H1 (cell line): ENCODE measurements at regions not wholly inside any gene's neighbourhood (a gene's known extent, or its start where the extent isn't known, plus 50 kb on each side); places are given as distances from the start of the nearest gene placed in this dataset.

Experiments
- CTCF ChIA-PET: fragments of 300-600 bp; sonication (Branson Sonifier 250); formaldehyde crosslinking; loops from one replicate; lab custom pipeline; 2021; ENCODE audit not compliant: partially characterized antibody; lab: Charles Lee
- POLR2A ChIA-PET: fragments of 300-600 bp; sonication (Branson Sonifier 250); formaldehyde crosslinking; loops from one replicate; lab custom pipeline; 2021; ENCODE audit warnings: inconsistent platforms; ENCODE audit not compliant: partially characterized antibody; lab: Charles Lee
- DNase-seq, 2 experiments: peaks; one replicate each; pipeline versions ENCODE4 v3.0.0 to v3.0.0-alpha.2; 2010 to 2022; ENCODE audit warnings: low spot score in 2 of 2, low read depth in 1 of 2, mixed read lengths in 1 of 2
- FAIRE-seq: peaks from 2 replicates; lab custom pipeline; 2011; peaks lifted over from hg19 to GRCh38; lab: Jason Lieb, UNC
- H2AFZ ChIP-seq: 2 replicates; pipeline ENCODE4 v1.8.1; 2012; ENCODE audit warnings: low read length, inconsistent platforms
- H2AK5ac ChIP-seq: 2 replicates; pipeline ENCODE4 v1.6.1; 2013; ENCODE audit warnings: low read depth, low read length
- H2BK120ac ChIP-seq: replicated peaks from 2 replicates; pipeline ENCODE3; 2013; ENCODE audit warnings: low read depth, low read length, inconsistent platforms
- H2BK12ac ChIP-seq: 2 replicates; pipeline ENCODE4 v1.6.1; 2013; ENCODE audit warnings: low read depth, low read length
- H2BK15ac ChIP-seq: 2 replicates; pipeline ENCODE4 v1.6.1; 2013; ENCODE audit warnings: low read length
- H2BK20ac ChIP-seq: 2 replicates; pipeline ENCODE4 v1.6.1; 2013; ENCODE audit warnings: low read length
- H2BK5ac ChIP-seq: 2 replicates; pipeline ENCODE4 v1.6.1; 2013; ENCODE audit warnings: low read depth, low read length
- H3K14ac ChIP-seq: 2 replicates; pipeline ENCODE4 v1.6.1; 2013; ENCODE audit warnings: inconsistent platforms; ENCODE audit not compliant: insufficient read length
- H3K18ac ChIP-seq: 2 replicates; pipeline ENCODE4 v1.6.1; 2013; ENCODE audit warnings: low read length; ENCODE audit errors: extremely low read depth
- H3K23ac ChIP-seq: 2 replicates; pipeline ENCODE4 v1.6.1; 2013; ENCODE audit warnings: inconsistent platforms; ENCODE audit not compliant: insufficient read length
- H3K23me2 ChIP-seq: 2 replicates; pipeline ENCODE4 v1.6.1; 2013; ENCODE audit warnings: low read depth, low read length
- H3K27ac ChIP-seq: 2 replicates; pipeline ENCODE4 v1.6.1; 2011; ENCODE audit warnings: low read depth, low read length, inconsistent platforms
- H3K27me3 ChIP-seq, 4 experiments: replicated peaks in 1 of 4; 1 replicate in 1 of 4; 2 replicates in 3 of 4; pipeline versions ENCODE4 v1.6.1 to v1.8.1; 2011 to 2013; ENCODE audit warnings: low read length in 3 of 4, mild to moderate bottlenecking in 3 of 4, inconsistent platforms in 2 of 4, mixed read lengths in 2 of 4, moderate library complexity in 1 of 4; ENCODE audit not compliant: control insufficient read depth in 3 of 4, insufficient read depth in 3 of 4; ENCODE audit errors: extremely low read depth in 1 of 4
- H3K36me3 ChIP-seq, 4 experiments: 2 replicates each; pipeline versions ENCODE4 v1.6.1 to v1.8.1; 2011 to 2013; ENCODE audit warnings: mild to moderate bottlenecking in 4 of 4, low read length in 3 of 4, moderate library complexity in 2 of 4, control low read depth in 1 of 4, inconsistent platforms in 1 of 4; ENCODE audit not compliant: insufficient read depth in 4 of 4, control insufficient read depth in 2 of 4
- H3K4ac ChIP-seq: replicated peaks from 2 replicates; pipeline ENCODE3; 2013; ENCODE audit warnings: low read length, low read depth, mixed read lengths, inconsistent platforms; ENCODE audit not compliant: insufficient read length
- H3K4me1 ChIP-seq, 4 experiments: replicated peaks in 1 of 4; 1 replicate in 1 of 4; 2 replicates in 3 of 4; pipeline versions ENCODE4 v1.6.1 to v1.8.1; 2011 to 2013; ENCODE audit warnings: low read length in 3 of 4, inconsistent platforms in 2 of 4, mixed read lengths in 1 of 4; ENCODE audit not compliant: insufficient read depth in 4 of 4, control insufficient read depth in 3 of 4
- H3K4me2 ChIP-seq, 2 experiments: 2 replicates each; pipeline versions ENCODE4 v1.6.1 to v1.8.1; 2011 to 2013; ENCODE audit warnings: low read depth in 2 of 2, low read length in 2 of 2, control low read depth in 1 of 2, inconsistent platforms in 1 of 2, mild to moderate bottlenecking in 1 of 2; ENCODE audit not compliant: insufficient read depth in 1 of 2
- H3K4me3 ChIP-seq, 4 experiments: fragments of 200-600, 300-600 bp in 1 of 4; sonication (generic), shearing (Covaris generic), sonication (Bioruptor Twin) in 1 of 4; 2 replicates each; pipeline versions ENCODE4 v1.5.1 to v1.8.1; 2011 to 2016; ENCODE audit warnings: low read length in 4 of 4, low read depth in 3 of 4, control low read depth in 2 of 4, inconsistent platforms in 2 of 4, mild to moderate bottlenecking in 2 of 4, mixed read lengths in 1 of 4, moderate library complexity in 1 of 4; ENCODE audit not compliant: insufficient read depth in 2 of 4; ENCODE audit errors: extremely low read depth in 1 of 4
- H3K56ac ChIP-seq: replicated peaks from 2 replicates; pipeline ENCODE3; 2013; ENCODE audit warnings: low read depth, mild to moderate bottlenecking, mixed read lengths, low read length, inconsistent platforms; ENCODE audit not compliant: insufficient read length
- H3K79me1 ChIP-seq: 2 replicates; pipeline ENCODE4 v1.6.1; 2013; ENCODE audit warnings: low read depth, low read length, control low read depth
- H3K79me2 ChIP-seq, 2 experiments: 2 replicates each; pipeline versions ENCODE4 v1.6.1 to v1.8.1; 2012 to 2013; ENCODE audit warnings: low read length in 2 of 2, mild to moderate bottlenecking in 2 of 2, inconsistent platforms in 1 of 2; ENCODE audit not compliant: insufficient read depth in 2 of 2, control insufficient read depth in 1 of 2
- H3K9ac ChIP-seq, 4 experiments: replicated peaks in 1 of 4; 1 replicate in 1 of 4; 2 replicates in 3 of 4; pipeline versions ENCODE4 v1.6.1 to v1.8.1; 2011 to 2013; ENCODE audit warnings: low read depth in 3 of 4, low read length in 3 of 4, control low read depth in 2 of 4, mild to moderate bottlenecking in 2 of 4, moderate library complexity in 2 of 4, inconsistent platforms in 1 of 4; ENCODE audit errors: extremely low read depth in 1 of 4
- H3K9me3 ChIP-seq, 2 experiments: 2 replicates each; pipeline versions ENCODE4 v1.6.1 to v1.8.1; 2012 to 2013; ENCODE audit warnings: mild to moderate bottlenecking in 2 of 2, moderate library complexity in 2 of 2, control low read depth in 1 of 2, inconsistent platforms in 1 of 2, low read depth in 1 of 2, low read length in 1 of 2, mixed read lengths in 1 of 2; ENCODE audit not compliant: insufficient read depth in 2 of 2
- H4K20me1 ChIP-seq, 2 experiments: replicated peaks in 1 of 2; 2 replicates each; pipeline versions ENCODE3 to v1.8.1; 2011 to 2013; ENCODE audit warnings: inconsistent platforms in 2 of 2, low read length in 2 of 2, mild to moderate bottlenecking in 1 of 2; ENCODE audit not compliant: insufficient read depth in 2 of 2, control insufficient read depth in 1 of 2
- H4K5ac ChIP-seq: 2 replicates; pipeline ENCODE4 v1.6.1; 2013; ENCODE audit warnings: low read length, low read depth, mixed read lengths, inconsistent platforms; ENCODE audit not compliant: insufficient read length
- H4K8ac ChIP-seq: 2 replicates; pipeline ENCODE4 v1.8.0; 2013; ENCODE audit warnings: mild to moderate bottlenecking, moderate library complexity, low read length, inconsistent platforms; ENCODE audit not compliant: insufficient read depth; ENCODE audit errors: extremely low read depth
- H4K91ac ChIP-seq: replicated peaks from 2 replicates; pipeline ENCODE3; 2013; ENCODE audit warnings: low read length, mixed read lengths, inconsistent platforms; ENCODE audit not compliant: insufficient read length
- ATF2 ChIP-seq: IDR thresholded peaks from 2 replicates; pipeline ENCODE4 v1.6.1; 2012; ENCODE audit warnings: low read length, inconsistent platforms
- CHD2 ChIP-seq: IDR thresholded peaks from 2 replicates; pipeline ENCODE4 v1.6.1; 2012; ENCODE audit warnings: low read length, improper control_type of control experiment
- CTBP2 ChIP-seq: IDR thresholded peaks from 2 replicates; pipeline ENCODE4 v1.7.0; 2011; ENCODE audit warnings: borderline replicate concordance, mild to moderate bottlenecking, moderate library complexity, mixed read lengths, low read length; ENCODE audit not compliant: insufficient read depth, insufficient read length
- GTF2F1 ChIP-seq: IDR thresholded peaks from 2 replicates; pipeline ENCODE4 v1.6.1; 2012; ENCODE audit warnings: low read depth, low read length, improper control_type of control experiment, borderline replicate concordance
- HDAC6 ChIP-seq: IDR thresholded peaks from one replicate; pipeline ENCODE4 v1.7.1; 2012; ENCODE audit warnings: low read depth, mild to moderate bottlenecking, inconsistent platforms, low read length, moderate library complexity
- PHF8 ChIP-seq: fragments of 200-600 bp; sonication (generic); conservative IDR thresholded peaks from 2 replicates; pipeline ENCODE4 v1.7.1; 2012; ENCODE audit warnings: low read depth, mild to moderate bottlenecking, inconsistent platforms, low read length, moderate library complexity
- RNF2 ChIP-seq: fragments of 200-900, 300-1000 bp; sonication (generic); IDR thresholded peaks from 2 replicates; pipeline ENCODE4 v1.7.1; 2016; ENCODE audit warnings: borderline replicate concordance, low read depth, mild to moderate bottlenecking, antibody characterized with exemption, low read length; ENCODE audit not compliant: poor library complexity, severe bottlenecking; ENCODE audit errors: missing control alignments
- SP1 ChIP-seq: IDR thresholded peaks from 2 replicates; pipeline ENCODE4 v1.6.1; 2011; ENCODE audit warnings: low read depth, low read length
- SP2 ChIP-seq: IDR thresholded peaks from 2 replicates; pipeline ENCODE4 v1.6.1; 2012; ENCODE audit warnings: mild to moderate bottlenecking, low read length, inconsistent platforms
- YY1 ChIP-seq: IDR thresholded peaks from 2 replicates; pipeline ENCODE4 v1.6.1; 2011; ENCODE audit warnings: low read depth, mild to moderate bottlenecking, low read length
- WGBS, 2 experiments: shearing (Covaris generic) in 1 of 2; methylation state at CpG; one replicate each; pipeline versions ENCODE4 v1.1.6 to v1.1.7; 2013 to 2015; ENCODE audit warnings: low lambda C conversion rate in 2 of 2, mixed read lengths in 2 of 2, inconsistent platforms in 1 of 2, low coverage in 1 of 2, missing lambda C conversion rate in 1 of 2; ENCODE audit not compliant: insufficient replicate concordance in 2 of 2, insufficient coverage in 1 of 2, insufficient read length in 1 of 2; ENCODE audit errors: extremely low coverage in 1 of 2, missing lambda C conversion rate in 1 of 2; 5-methylcytosine and 5-hydroxymethylcytosine counted together

GRCh38 chr4:130545596-130545995, 1449.6 kb downstream of the C4orf33 start:
- H3K27me3 ChIP-seq, result no peaks in the 10 kb centered on the region
- H3K79me1 ChIP-seq, result no peaks in the 10 kb centered on the region
- FAIRE-seq (no peak), DNase-seq (no peak)
- H3K4me1 ChIP-seq, result no peaks in the 10 kb centered on the region
- ChIA-PET POLR2A (no interaction called here), CTCF (interaction anchor here (0.7 to 1.2 kb wide), 4 partner anchors 18 to 744 kb away, joined by 3 read pairs; no protein-coding TSS in a partner anchor)
- H4K20me1 ChIP-seq, result no peaks in the 10 kb centered on the region
- H3K4me2 ChIP-seq, result no peak overlapping the region
- no peak overlapping the region for H2BK20ac ChIP-seq
- 91% methylated on average over 2 of the region's 2 CpGs; no CpG with 5 or more reads in 1 of the 2 experiments for WGBS, 2 experiments
- H3K27ac ChIP-seq, result no peak overlapping the region
- H3K56ac ChIP-seq, result no peak overlapping the region
- no peak for TF ChIP-seq CTBP2
- no peak for TF ChIP-seq ATF2
- TF ChIP-seq PHF8, result no peak
- TF ChIP-seq HDAC6, result no peak
- no peak for TF ChIP-seq GTF2F1
- no peak for TF ChIP-seq SP1
- TF ChIP-seq YY1, result no peak
- no peak for TF ChIP-seq RNF2
- no peak for TF ChIP-seq SP2
- no peak for TF ChIP-seq CHD2
- no peak overlapping the region for H4K8ac ChIP-seq
- no peak overlapping the region for H3K14ac ChIP-seq
- no peak overlapping the region for H2BK15ac ChIP-seq
- no peaks in the 10 kb centered on the region for H3K36me3 ChIP-seq
- H3K23ac ChIP-seq, result no peak overlapping the region
- no peak overlapping the region for H2BK120ac ChIP-seq
- no peak overlapping the region for H2BK12ac ChIP-seq
- no peak overlapping the region for H3K18ac ChIP-seq
- H3K23me2 ChIP-seq, result no peaks in the 10 kb centered on the region
- no peak overlapping the region for H3K4ac ChIP-seq
- no peak overlapping the region for H2AFZ ChIP-seq
- no peak overlapping the region for H3K9ac ChIP-seq
- no peak overlapping the region for H4K91ac ChIP-seq
- no peak overlapping the region for H2AK5ac ChIP-seq
- no peak overlapping the region for H2BK5ac ChIP-seq
- no peaks in the 10 kb centered on the region for H3K79me2 ChIP-seq
- no peak overlapping the region for H3K4me3 ChIP-seq
- no peak overlapping the region for H4K5ac ChIP-seq
- H3K9me3 ChIP-seq, result no peaks in the 10 kb centered on the region
